Keratinocyte (primary cell): ENCODE measurements at regions not wholly inside any gene's neighbourhood (a gene's known extent, or its start where the extent isn't known, plus 50 kb on each side); places are given as distances from the start of the nearest gene placed in this dataset.

Experiments
- DNase-seq: peaks from one replicate; pipeline ENCODE4 v3.0.0-alpha.2; 2011; ENCODE audit warnings: low read depth, missing footprints, low spot score
- FAIRE-seq: peaks from 2 replicates; lab custom pipeline; 2011; peaks lifted over from hg19 to GRCh38; lab: Jason Lieb, UNC
- H2AFZ ChIP-seq: 2 replicates; pipeline ENCODE4 v1.6.0; 2012; ENCODE audit warnings: low read length, control low read depth, inconsistent platforms; ENCODE audit not compliant: control insufficient read depth
- H3K27ac ChIP-seq: 2 replicates; pipeline ENCODE4 v1.5.1; 2011; ENCODE audit warnings: low read length; ENCODE audit not compliant: control insufficient read depth, insufficient read depth
- H3K27me3 ChIP-seq: 3 replicates; pipeline ENCODE4 v1.6.0; 2011; ENCODE audit warnings: low read length; ENCODE audit not compliant: control insufficient read depth, insufficient read depth; ENCODE audit errors: extremely low read depth
- H3K36me3 ChIP-seq, 2 experiments: 2 replicates in 1 of 2; 3 replicates in 1 of 2; pipeline ENCODE4 v1.5.1; 2011; ENCODE audit warnings: low read length in 2 of 2, mild to moderate bottlenecking in 1 of 2; ENCODE audit not compliant: control insufficient read depth in 2 of 2, insufficient read depth in 2 of 2; ENCODE audit errors: extremely low read depth in 1 of 2
- H3K4me1 ChIP-seq: 3 replicates; pipeline ENCODE4 v1.5.1; 2011; ENCODE audit warnings: low read length; ENCODE audit not compliant: control insufficient read depth, insufficient read depth; ENCODE audit errors: extremely low read depth
- H3K4me2 ChIP-seq: 3 replicates; pipeline ENCODE4 v1.6.0; 2011; ENCODE audit warnings: low read depth, low read length; ENCODE audit not compliant: control insufficient read depth, insufficient read depth; ENCODE audit errors: extremely low read depth
- H3K4me3 ChIP-seq, 3 experiments: fragments of 200-600 bp in 1 of 3; sonication (generic) in 1 of 3; 2 replicates in 2 of 3; 3 replicates in 1 of 3; pipeline ENCODE4 v1.5.1; 2011 to 2016; ENCODE audit warnings: low read length in 3 of 3, mild to moderate bottlenecking in 3 of 3, control low read depth in 2 of 3, inconsistent platforms in 1 of 3, low read depth in 1 of 3, mixed read lengths in 1 of 3, mixed run types in 1 of 3, moderate library complexity in 1 of 3; ENCODE audit not compliant: control insufficient read depth in 2 of 3, insufficient read depth in 2 of 3; ENCODE audit errors: extremely low read depth in 1 of 3
- H3K79me2 ChIP-seq: 2 replicates; pipeline ENCODE4 v1.6.0; 2012; ENCODE audit warnings: low read length; ENCODE audit not compliant: control insufficient read depth, insufficient read depth
- H3K9ac ChIP-seq: 3 replicates; pipeline ENCODE4 v1.6.0; 2011; ENCODE audit warnings: low read length; ENCODE audit not compliant: control insufficient read depth, insufficient read depth; ENCODE audit errors: extremely low read depth
- H3K9me1 ChIP-seq: 3 replicates; pipeline ENCODE4 v1.6.0; 2011; ENCODE audit warnings: low read length; ENCODE audit not compliant: control insufficient read depth, insufficient read depth; ENCODE audit errors: extremely low read depth
- H3K9me3 ChIP-seq: 2 replicates; pipeline ENCODE4 v1.5.1; 2012; ENCODE audit warnings: low read depth, low read length; ENCODE audit not compliant: control insufficient read depth
- H4K20me1 ChIP-seq: 3 replicates; pipeline ENCODE4 v1.6.0; 2011; ENCODE audit warnings: low read length; ENCODE audit not compliant: control insufficient read depth, insufficient read depth; ENCODE audit errors: extremely low read depth
- CTCF ChIP-seq, 3 experiments: IDR thresholded peaks in 1 of 3; conservative IDR thresholded peaks in 1 of 3; optimal IDR thresholded peaks in 1 of 3; 2 replicates in 2 of 3; 3 replicates in 1 of 3; pipeline versions ENCODE3 to v1.5.1; 2011; ENCODE audit warnings: low read length in 3 of 3, mild to moderate bottlenecking in 3 of 3, moderate library complexity in 2 of 3, control low read depth in 1 of 3, inconsistent platforms in 1 of 3; ENCODE audit not compliant: insufficient read depth in 2 of 3; ENCODE audit errors: extremely low read depth in 1 of 3
- EZH2 ChIP-seq: IDR thresholded peaks from one replicate; pipeline ENCODE4 v1.6.1; 2012; ENCODE audit warnings: inconsistent platforms, mild to moderate bottlenecking, low read length, moderate library complexity
- dilution Hi-C: fragments of 300-500 bp; cut with MboI; formaldehyde crosslinking; loops from one replicate; pipeline ENCODE4 v1.7.0; 2020; ENCODE audit warnings: low sequenced_read_pairs; ENCODE audit not compliant: extremely low pct_ligation_motif_present

DNA sequence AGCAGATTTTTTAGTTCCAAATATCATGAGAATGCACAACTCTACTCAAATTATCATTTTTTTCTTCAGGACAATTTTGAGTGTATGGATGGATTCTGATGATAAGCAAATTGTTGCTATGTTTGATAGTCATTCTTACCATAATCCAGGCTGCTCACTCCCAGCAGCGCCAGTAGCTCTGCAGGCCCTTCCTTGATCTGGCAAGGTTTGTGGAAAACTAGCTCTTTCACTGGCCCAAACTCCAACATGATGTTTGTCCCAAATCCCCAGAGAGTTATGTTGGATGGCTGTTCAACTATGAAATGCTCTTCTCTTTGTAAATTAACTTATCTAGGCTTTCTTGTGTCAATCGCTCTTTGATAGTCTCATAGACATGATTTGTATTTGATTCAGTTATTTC is 933.7 kb downstream of the DNAJB9 start:
- dilution Hi-C loops = no loop called here
- Histone ChIP-seq H3K9me3 (no peaks in the 10 kb centered on the region), H3K27ac (no peak overlapping the region), H3K9me1 (no peaks in the 10 kb centered on the region), H3K4me3 (no peak overlapping the region), H3K4me1 (no peaks in the 10 kb centered on the region), H3K9ac (no peak overlapping the region), H2AFZ (no peak overlapping the region), H3K79me2 (no peaks in the 10 kb centered on the region), H3K4me2 (no peak overlapping the region), H3K36me3 (no peaks in the 10 kb centered on the region), H4K20me1 (no peaks in the 10 kb centered on the region), H3K27me3 (no peaks in the 10 kb centered on the region)
- FAIRE-seq (no peak), DNase-seq (no peak)
- TF ChIP-seq CTCF (optimal IDR thresholded peaks at IDR 0.05 in 1 of 3, IDR thresholded peaks at IDR 0.05 in 1 of 3, conservative IDR thresholded peaks at IDR 0.05 in 1 of 3; ENCODE audit: extremely low read depth in 1 of 3, insufficient read depth in 2 of 3, low read length in 3 of 3) = no peak
- no peak for TF ChIP-seq EZH2

DNA sequence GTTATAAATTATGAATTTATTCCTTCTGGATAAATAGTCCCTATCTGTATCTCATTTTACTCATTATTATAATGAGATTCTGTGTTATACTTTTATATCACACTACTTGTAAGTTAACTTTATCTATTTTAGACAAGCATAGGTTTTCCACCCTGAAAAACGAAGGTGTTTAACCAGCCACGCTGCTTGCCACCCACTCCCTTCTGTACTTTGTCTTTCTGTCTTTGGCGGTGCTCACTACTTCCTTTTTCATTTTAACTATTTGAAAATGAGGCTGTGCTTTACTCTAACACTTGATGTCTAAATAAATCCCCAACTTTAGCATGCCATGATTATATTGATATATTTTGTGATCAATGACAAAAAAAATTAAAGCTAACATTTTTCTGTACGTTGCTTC is 952.9 kb downstream of the DNAJB9 start:
- Histone ChIP-seq H3K79me2 (no peaks in the 10 kb centered on the region), H3K36me3 (no peaks in the 10 kb centered on the region), H3K4me2 (no peak overlapping the region), H3K27ac (no peak overlapping the region), H3K4me1 (no peaks in the 10 kb centered on the region), H4K20me1 (no peaks in the 10 kb centered on the region), H3K27me3 (no peaks in the 10 kb centered on the region), H3K9me1 (no peaks in the 10 kb centered on the region), H3K9ac (no peak overlapping the region), H2AFZ (no peak overlapping the region), H3K9me3 (no peaks in the 10 kb centered on the region), H3K4me3 (no peak overlapping the region)
- dilution Hi-C loops = no loop called here
- DNase-seq (no peak), FAIRE-seq (no peak)
- TF ChIP-seq CTCF (optimal IDR thresholded peaks at IDR 0.05 in 1 of 3, IDR thresholded peaks at IDR 0.05 in 1 of 3, conservative IDR thresholded peaks at IDR 0.05 in 1 of 3; ENCODE audit: extremely low read depth in 1 of 3, insufficient read depth in 2 of 3, low read length in 3 of 3) = no peak
- TF ChIP-seq EZH2 = no peak
